GM23248 (cell line): ENCODE measurements at regions not wholly inside any gene's neighbourhood (a gene's known extent, or its start where the extent isn't known, plus 50 kb on each side); places are given as distances from the start of the nearest gene placed in this dataset.

ENCODE experiments used
- DNase-seq: peaks from one replicate; pipeline ENCODE4 v3.0.0-alpha.2; 2015
- H2AFZ ChIP-seq: fragments of 200-600 bp; sonication (generic); 2 replicates; pipeline ENCODE4 v1.6.1; 2016; ENCODE audit warnings: antibody characterized with exemption
- H3F3A ChIP-seq: fragments of 200-600 bp; sonication (generic); 2 replicates; pipeline ENCODE4 v1.6.1; 2016; ENCODE audit warnings: mild to moderate bottlenecking, antibody characterized with exemption, mixed run types; ENCODE audit not compliant: insufficient read depth
- H3K27ac ChIP-seq: fragments of 200-600 bp; sonication (generic); 2 replicates; pipeline ENCODE4 v1.5.1; 2016; ENCODE audit warnings: mild to moderate bottlenecking
- H3K27me3 ChIP-seq: fragments of 200-600 bp; sonication (generic); replicated peaks from 2 replicates; pipeline ENCODE4 v1.6.1; 2016; ENCODE audit warnings: mild to moderate bottlenecking; ENCODE audit not compliant: insufficient read depth
- H3K36me3 ChIP-seq: fragments of 200-600 bp; sonication (generic); 2 replicates; pipeline ENCODE4 v1.6.1; 2016; ENCODE audit warnings: low read depth, mild to moderate bottlenecking
- H3K4me1 ChIP-seq: fragments of 200-600 bp; sonication (generic); 2 replicates; pipeline ENCODE4 v1.6.1; 2016; ENCODE audit warnings: mild to moderate bottlenecking; ENCODE audit not compliant: insufficient read depth
- H3K4me2 ChIP-seq: fragments of 200-600 bp; sonication (generic); one replicate; pipeline ENCODE4 v1.6.1; 2016; ENCODE audit warnings: mild to moderate bottlenecking; ENCODE audit not compliant: unreplicated experiment
- H3K4me3 ChIP-seq: fragments of 200-600 bp; sonication (generic); 2 replicates; pipeline ENCODE4 v1.5.1; 2016; ENCODE audit warnings: mild to moderate bottlenecking
- H3K79me2 ChIP-seq: fragments of 200-600 bp; sonication (generic); 2 replicates; pipeline ENCODE4 v1.6.1; 2016; ENCODE audit warnings: mild to moderate bottlenecking; ENCODE audit not compliant: insufficient read depth
- H3K9ac ChIP-seq: fragments of 200-600 bp; sonication (generic); 2 replicates; pipeline ENCODE4 v1.6.1; 2016; ENCODE audit warnings: mild to moderate bottlenecking
- H3K9me2 ChIP-seq: fragments of 200-600 bp; sonication (generic); 2 replicates; pipeline ENCODE4 v1.6.1; 2016; ENCODE audit warnings: mixed run types, mild to moderate bottlenecking, moderate library complexity; ENCODE audit not compliant: insufficient read depth
- H3K9me3 ChIP-seq: fragments of 200-600 bp; sonication (generic); one replicate; pipeline ENCODE4 v1.6.1; 2017; ENCODE audit warnings: low read depth
- H4K20me1 ChIP-seq: fragments of 200-600 bp; sonication (generic); 2 replicates; pipeline ENCODE4 v1.6.0; 2016; ENCODE audit not compliant: insufficient read depth
- EZH2 ChIP-seq: fragments of 200-600 bp; sonication (generic); IDR thresholded peaks from 2 replicates; pipeline ENCODE4 v1.6.1; 2018; ENCODE audit warnings: antibody characterized with exemption, mild to moderate bottlenecking; ENCODE audit not compliant: insufficient read depth, poor library complexity, severe bottlenecking
- EZH2phosphoT487 ChIP-seq: fragments of 200-600 bp; sonication (generic); IDR thresholded peaks from 2 replicates; pipeline ENCODE4 v1.6.1; 2018; ENCODE audit warnings: antibody characterized with exemption, moderate library complexity, mild to moderate bottlenecking, low read depth; ENCODE audit not compliant: insufficient read depth
- WGBS, 2 experiments: methylation state at CpG; one replicate each; pipeline ENCODE4 v1.1.6; 2015 to 2017; ENCODE audit warnings: low lambda C conversion rate in 2 of 2, low coverage in 1 of 2; ENCODE audit errors: missing lambda C conversion rate in 2 of 2; 5-methylcytosine and 5-hydroxymethylcytosine counted together
- in situ Hi-C: fragments of 300-500 bp; cut with MboI; formaldehyde crosslinking; loops from 2 replicates; pipeline ENCODE4 v1.15.0; 2020

DNA sequence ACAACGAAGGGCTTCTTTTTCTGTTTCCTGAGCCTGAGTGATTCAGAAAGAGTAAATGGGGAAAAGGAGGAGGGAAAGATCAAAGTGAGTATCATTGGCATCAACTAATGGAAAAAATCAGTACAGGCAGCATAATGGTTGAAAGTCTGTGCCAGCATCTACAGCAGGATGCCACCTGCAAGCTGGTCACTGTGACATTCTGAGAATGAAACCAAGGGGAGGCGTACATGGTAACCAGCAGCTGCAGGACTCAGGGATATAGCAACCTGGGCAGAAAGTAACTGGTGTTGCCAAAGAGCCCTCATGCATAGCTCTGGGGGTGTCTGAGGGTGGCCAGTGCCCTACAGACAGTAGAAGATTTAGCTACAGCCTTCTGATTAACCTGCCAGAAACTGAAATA is 305.9 kb downstream of the BRINP2 start:
- no peak overlapping the region for H3K9ac ChIP-seq
- no peaks in the 10 kb centered on the region for H3K36me3 ChIP-seq
- H3K4me3 ChIP-seq = no peak overlapping the region
- H3F3A ChIP-seq = no peaks in the 10 kb centered on the region
- 20 to 22% methylated on average over 2 of the region's 2 CpGs for WGBS, 2 experiments
- DNase-seq = no peak
- no peaks in the 10 kb centered on the region; the same call in 1 of the 2 replicates for H4K20me1 ChIP-seq
- no peaks in the 10 kb centered on the region for H3K9me3 ChIP-seq
- H3K79me2 ChIP-seq = no peaks in the 10 kb centered on the region
- TF ChIP-seq EZH2 (no peak), EZH2phosphoT487 (no peak)
- H3K27ac ChIP-seq = no peak overlapping the region
- H3K4me2 ChIP-seq = no peak overlapping the region
- H3K27me3 ChIP-seq = peaks cover 15% of the 10 kb centered on the region
- H3K4me1 ChIP-seq = peaks cover 6% of the 10 kb centered on the region; the same call in 1 of the 2 replicates
- H3K9me2 ChIP-seq = no peaks in the 10 kb centered on the region
- H2AFZ ChIP-seq = no peak overlapping the region
- in situ Hi-C loops = no loop called here

DNA sequence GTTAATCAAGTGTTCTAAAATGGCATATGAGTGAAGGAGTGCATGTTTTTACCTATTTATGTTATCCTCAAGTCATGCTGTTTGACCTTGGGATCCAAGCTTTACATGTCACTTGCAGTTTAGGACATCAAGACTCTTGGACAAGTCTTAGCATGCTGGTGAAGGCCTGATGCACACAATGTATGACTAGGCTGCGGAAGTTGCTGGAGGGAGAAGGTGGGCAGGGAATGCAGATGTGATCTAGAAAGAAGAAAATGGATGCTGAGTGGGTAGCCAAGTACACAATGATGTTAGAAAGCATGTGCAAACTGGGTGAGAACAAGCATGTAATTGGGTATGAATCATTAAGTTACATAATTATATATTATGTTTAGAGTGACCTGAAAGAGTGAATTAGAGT is 301.8 kb downstream of the BRINP2 start:
- TF ChIP-seq EZH2phosphoT487 (no peak), EZH2 (no peak)
- no peak for DNase-seq
- 30 to 38% methylated on average over 1 of the region's 1 CpG for WGBS, 2 experiments
- Histone ChIP-seq H3K79me2 (no peaks in the 10 kb centered on the region), H4K20me1 (no peaks in the 10 kb centered on the region), H2AFZ (no peak overlapping the region), H3K4me1 (peaks cover 16% of the 10 kb centered on the region; the same call in 1 of the 2 replicates), H3K9me2 (no peaks in the 10 kb centered on the region), H3K36me3 (no peaks in the 10 kb centered on the region), H3K27me3 (peaks cover 15% of the 10 kb centered on the region), H3K9ac (no peak overlapping the region), H3K9me3 (no peaks in the 10 kb centered on the region), H3K27ac (no peak overlapping the region), H3K4me3 (no peak overlapping the region), H3K4me2 (no peak overlapping the region), H3F3A (no peaks in the 10 kb centered on the region)
- in situ Hi-C loops = no loop called here

DNA sequence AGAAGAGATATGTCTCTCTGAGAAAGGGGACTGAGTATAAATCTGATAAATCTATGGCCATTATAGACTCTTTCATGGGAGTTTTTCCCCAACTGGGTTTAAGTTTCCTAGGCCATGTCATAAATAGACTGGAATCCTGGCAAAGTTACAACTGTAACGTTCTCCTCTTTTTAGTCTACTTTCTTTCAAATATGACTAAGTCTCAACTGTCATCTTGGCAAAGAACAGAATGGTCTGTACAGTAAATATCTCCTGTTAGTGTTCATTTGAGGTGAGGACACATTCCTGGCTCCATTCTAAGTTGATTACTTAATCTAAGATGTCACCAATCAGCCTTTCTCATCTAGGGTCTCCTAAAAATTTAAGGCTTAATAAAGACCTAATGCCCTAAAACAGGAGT is 300.5 kb downstream of the BRINP2 start:
- in situ Hi-C loops = no loop called here
- H3F3A ChIP-seq = no peaks in the 10 kb centered on the region
- no peaks in the 10 kb centered on the region for H3K9me2 ChIP-seq
- H3K4me1 ChIP-seq = peaks cover 16% of the 10 kb centered on the region; the same call in 1 of the 2 replicates
- peak; percentile 68 for DNase-seq
- H4K20me1 ChIP-seq = no peaks in the 10 kb centered on the region
- no peak overlapping the region for H2AFZ ChIP-seq
- H3K79me2 ChIP-seq = no peaks in the 10 kb centered on the region
- no peak overlapping the region for H3K4me2 ChIP-seq
- H3K27ac ChIP-seq = no peak overlapping the region
- H3K27me3 ChIP-seq = peaks cover 2% of the 10 kb centered on the region; the same call in 1 of the 2 replicates
- no peaks in the 10 kb centered on the region for H3K9me3 ChIP-seq
- WGBS, 2 experiments = 0% methylated on average over 1 of the region's 1 CpG
- TF ChIP-seq EZH2phosphoT487 (no peak), EZH2 (no peak)
- no peaks in the 10 kb centered on the region for H3K36me3 ChIP-seq
- H3K4me3 ChIP-seq = no peak overlapping the region
- no peak overlapping the region for H3K9ac ChIP-seq

DNA sequence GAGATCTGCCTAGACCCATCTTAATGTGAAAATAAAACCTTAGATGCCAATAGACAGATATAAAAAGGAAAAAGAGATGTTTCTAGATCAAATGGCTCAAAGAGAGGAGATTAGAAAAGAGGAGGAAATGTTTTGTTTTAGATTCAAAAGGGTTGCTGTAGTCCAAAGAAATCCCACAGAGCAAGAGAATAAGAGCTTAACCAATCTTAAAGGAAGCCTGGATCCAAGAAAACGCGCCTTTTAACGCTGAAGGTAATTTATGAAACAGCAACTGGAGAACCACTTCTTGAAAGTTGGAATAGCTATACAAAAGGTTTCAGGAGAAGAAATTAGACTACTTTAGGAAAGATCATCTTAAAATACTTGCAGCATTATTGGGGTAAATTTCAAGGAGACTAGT is 298.8 kb downstream of the BRINP2 start:
- no peaks in the 10 kb centered on the region for H3K9me2 ChIP-seq
- H3K36me3 ChIP-seq = no peaks in the 10 kb centered on the region
- H3K27ac ChIP-seq = no peak overlapping the region
- no peak for TF ChIP-seq EZH2
- no peak for TF ChIP-seq EZH2phosphoT487
- H3F3A ChIP-seq = no peaks in the 10 kb centered on the region
- H2AFZ ChIP-seq = no peak overlapping the region
- no peaks in the 10 kb centered on the region for H4K20me1 ChIP-seq
- no peak overlapping the region for H3K4me2 ChIP-seq
- in situ Hi-C loops = no loop called here
- 74 to 82% methylated on average over 3 of the region's 3 CpGs for WGBS, 2 experiments
- H3K9me3 ChIP-seq = no peaks in the 10 kb centered on the region
- no peak overlapping the region for H3K9ac ChIP-seq
- peaks cover 16% of the 10 kb centered on the region; the same call in 1 of the 2 replicates for H3K4me1 ChIP-seq
- H3K79me2 ChIP-seq = no peaks in the 10 kb centered on the region
- no peak overlapping the region for H3K4me3 ChIP-seq
- DNase-seq = no peak
- H3K27me3 ChIP-seq = no peaks in the 10 kb centered on the region

DNA sequence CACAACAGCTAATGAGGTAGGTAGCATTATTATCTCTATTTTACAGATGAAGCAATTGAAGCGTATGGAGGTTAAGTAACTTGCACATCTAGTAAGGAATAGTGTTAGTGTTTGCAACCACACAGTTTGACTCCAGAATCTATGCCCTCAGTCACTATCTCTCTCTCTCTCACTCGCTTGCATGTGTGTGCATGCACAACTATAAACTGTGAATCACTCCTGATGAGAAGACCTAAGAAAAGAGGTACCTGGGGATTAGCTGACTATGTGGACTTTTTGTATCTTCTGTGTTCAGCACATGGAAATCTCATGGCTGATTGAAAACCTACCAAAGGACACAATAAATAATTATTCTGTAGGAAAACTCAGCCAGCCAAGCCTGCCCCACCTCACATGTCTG is 295.5 kb downstream of the BRINP2 start:
- H3F3A ChIP-seq = no peaks in the 10 kb centered on the region
- H3K79me2 ChIP-seq = no peaks in the 10 kb centered on the region
- H3K36me3 ChIP-seq = no peaks in the 10 kb centered on the region
- H3K27ac ChIP-seq = no peak overlapping the region
- peaks cover 6% of the 10 kb centered on the region; the same call in 1 of the 2 replicates for H3K4me1 ChIP-seq
- no peak overlapping the region for H3K9ac ChIP-seq
- WGBS, 2 experiments = 12 to 13% methylated on average over 2 of the region's 2 CpGs
- no peaks in the 10 kb centered on the region for H4K20me1 ChIP-seq
- H3K9me3 ChIP-seq = no peaks in the 10 kb centered on the region
- no peak overlapping the region for H3K4me3 ChIP-seq
- in situ Hi-C loops = no loop called here
- H2AFZ ChIP-seq = no peak overlapping the region
- no peak for DNase-seq
- H3K9me2 ChIP-seq = no peaks in the 10 kb centered on the region
- peaks cover 4% of the 10 kb centered on the region; the same call in 1 of the 2 replicates for H3K27me3 ChIP-seq
- TF ChIP-seq EZH2phosphoT487 = no peak
- no peak for TF ChIP-seq EZH2
- no peak overlapping the region for H3K4me2 ChIP-seq
